ENCODE measurements at regions not wholly inside any gene's neighbourhood (a gene's known extent, or its start where the extent isn't known, plus 50 kb on each side); places are given as distances from the start of the nearest gene placed in this dataset.

GRCh38 chr2:104521247-104521646, 332.7 kb upstream of the POU3F3 start:
- TF ChIP-seq, protein P1, sequence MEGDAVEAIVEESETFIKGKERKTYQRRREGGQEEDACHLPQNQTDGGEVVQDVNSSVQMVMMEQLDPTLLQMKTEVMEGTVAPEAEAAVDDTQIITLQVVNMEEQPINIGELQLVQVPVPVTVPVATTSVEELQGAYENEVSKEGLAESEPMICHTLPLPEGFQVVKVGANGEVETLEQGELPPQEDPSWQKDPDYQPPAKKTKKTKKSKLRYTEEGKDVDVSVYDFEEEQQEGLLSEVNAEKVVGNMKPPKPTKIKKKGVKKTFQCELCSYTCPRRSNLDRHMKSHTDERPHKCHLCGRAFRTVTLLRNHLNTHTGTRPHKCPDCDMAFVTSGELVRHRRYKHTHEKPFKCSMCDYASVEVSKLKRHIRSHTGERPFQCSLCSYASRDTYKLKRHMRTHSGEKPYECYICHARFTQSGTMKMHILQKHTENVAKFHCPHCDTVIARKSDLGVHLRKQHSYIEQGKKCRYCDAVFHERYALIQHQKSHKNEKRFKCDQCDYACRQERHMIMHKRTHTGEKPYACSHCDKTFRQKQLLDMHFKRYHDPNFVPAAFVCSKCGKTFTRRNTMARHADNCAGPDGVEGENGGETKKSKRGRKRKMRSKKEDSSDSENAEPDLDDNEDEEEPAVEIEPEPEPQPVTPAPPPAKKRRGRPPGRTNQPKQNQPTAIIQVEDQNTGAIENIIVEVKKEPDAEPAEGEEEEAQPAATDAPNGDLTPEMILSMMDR (IDR thresholded peaks at IDR 0.05 in 8 of 11, conservative IDR thresholded peaks at IDR 0.05 in 3 of 11): no peak
- TF ChIP-seq POLR2AphosphoS5 (IDR thresholded peaks at IDR 0.05) (no peak), POLR2A (IDR thresholded peaks at IDR 0.05) (no peak)

Data from spleen (tissue), 7 donors.